GM21526 (cell line): ENCODE measurements at regions not wholly inside any gene's neighbourhood (a gene's known extent, or its start where the extent isn't known, plus 50 kb on each side); places are given as distances from the start of the nearest gene placed in this dataset.

Experiments
- ATAC-seq: cut with Tn5 transposase; IDR thresholded peaks from one replicate; pipeline ENCODE4 v1.9.1; 2021; ENCODE audit warnings: moderate library complexity; ENCODE audit not compliant: unreplicated experiment, low FRiP score

GRCh38 chr1:208413006-208413405 is 168.8 kb upstream of the PLXNA2 start:
- no peak for ATAC-seq

GRCh38 chr1:208418667-208419066 is 174.5 kb upstream of the PLXNA2 start:
- ATAC-seq = no peak

- ATAC-seq = no peak
Observed at GRCh38 chr1:208419746-208420420, 175.7 kb upstream of the PLXNA2 start.

GRCh38 chr1:208420696-208421095 is 176.5 kb upstream of the PLXNA2 start:
- no peak for ATAC-seq

GRCh38 chr1:208421486-208421885 is 177.3 kb upstream of the PLXNA2 start:
- no peak for ATAC-seq

GRCh38 chr1:208423526-208423925 is 179.3 kb upstream of the PLXNA2 start:
- ATAC-seq = no peak

GRCh38 chr1:208425096-208425495 is 180.9 kb upstream of the PLXNA2 start:
- no peak for ATAC-seq

- ATAC-seq = no peak
Observed at GRCh38 chr1:208430220-208430619, 186.0 kb upstream of the PLXNA2 start.

- ATAC-seq = no peak
Observed at GRCh38 chr1:208431721-208432120, 187.5 kb upstream of the PLXNA2 start.

GRCh38 chr1:208432346-208432745 is 188.2 kb upstream of the PLXNA2 start:
- ATAC-seq = no peak

GRCh38 chr1:208433086-208433485 is 188.9 kb upstream of the PLXNA2 start:
- no peak for ATAC-seq

GRCh38 chr1:208433971-208434370 is 189.8 kb upstream of the PLXNA2 start:
- ATAC-seq = no peak

- ATAC-seq = no peak
Observed at GRCh38 chr1:208437401-208437800, 193.2 kb upstream of the PLXNA2 start.

- no peak for ATAC-seq
Observed at GRCh38 chr1:208438112-208438699, 194.0 kb upstream of the PLXNA2 start.

GRCh38 chr1:208445758-208446203 is 201.6 kb upstream of the PLXNA2 start:
- no peak for ATAC-seq

GRCh38 chr1:208446271-208446691 is 202.1 kb upstream of the PLXNA2 start:
- ATAC-seq = no peak

- ATAC-seq = no peak
Observed at GRCh38 chr1:208448425-208448824, 204.2 kb upstream of the PLXNA2 start.

- ATAC-seq = no peak
Observed at GRCh38 chr1:208449951-208450350, 205.8 kb upstream of the PLXNA2 start.

- no peak for ATAC-seq
Observed at GRCh38 chr1:208450958-208451357, 206.8 kb upstream of the PLXNA2 start.

- ATAC-seq = no peak
Observed at GRCh38 chr1:208455821-208456220, 211.6 kb upstream of the PLXNA2 start.

GRCh38 chr1:208456487-208456886 is 212.3 kb upstream of the PLXNA2 start:
- no peak for ATAC-seq

- no peak for ATAC-seq
Observed at GRCh38 chr1:208460823-208461222, 216.6 kb upstream of the PLXNA2 start.
